DND-41 (cell line): ENCODE measurements at regions not wholly inside any gene's neighbourhood (a gene's known extent, or its start where the extent isn't known, plus 50 kb on each side); places are given as distances from the start of the nearest gene placed in this dataset.

Source experiments
- EZH2 ChIP-seq: IDR thresholded peaks from 3 replicates; pipeline ENCODE4 v1.6.1; 2012; ENCODE audit warnings: borderline replicate concordance, low read depth, mild to moderate bottlenecking, moderate library complexity, low read length, inconsistent platforms; ENCODE audit not compliant: severe bottlenecking
- TF ChIP-seq, protein P1 (sequence below): IDR thresholded peaks from 2 replicates; pipeline ENCODE4 v1.5.1; 2012; ENCODE audit warnings: borderline replicate concordance, low read length, moderate library complexity, mild to moderate bottlenecking; ENCODE audit not compliant: poor library complexity, severe bottlenecking; ENCODE audit errors: extremely low read depth

DNA sequence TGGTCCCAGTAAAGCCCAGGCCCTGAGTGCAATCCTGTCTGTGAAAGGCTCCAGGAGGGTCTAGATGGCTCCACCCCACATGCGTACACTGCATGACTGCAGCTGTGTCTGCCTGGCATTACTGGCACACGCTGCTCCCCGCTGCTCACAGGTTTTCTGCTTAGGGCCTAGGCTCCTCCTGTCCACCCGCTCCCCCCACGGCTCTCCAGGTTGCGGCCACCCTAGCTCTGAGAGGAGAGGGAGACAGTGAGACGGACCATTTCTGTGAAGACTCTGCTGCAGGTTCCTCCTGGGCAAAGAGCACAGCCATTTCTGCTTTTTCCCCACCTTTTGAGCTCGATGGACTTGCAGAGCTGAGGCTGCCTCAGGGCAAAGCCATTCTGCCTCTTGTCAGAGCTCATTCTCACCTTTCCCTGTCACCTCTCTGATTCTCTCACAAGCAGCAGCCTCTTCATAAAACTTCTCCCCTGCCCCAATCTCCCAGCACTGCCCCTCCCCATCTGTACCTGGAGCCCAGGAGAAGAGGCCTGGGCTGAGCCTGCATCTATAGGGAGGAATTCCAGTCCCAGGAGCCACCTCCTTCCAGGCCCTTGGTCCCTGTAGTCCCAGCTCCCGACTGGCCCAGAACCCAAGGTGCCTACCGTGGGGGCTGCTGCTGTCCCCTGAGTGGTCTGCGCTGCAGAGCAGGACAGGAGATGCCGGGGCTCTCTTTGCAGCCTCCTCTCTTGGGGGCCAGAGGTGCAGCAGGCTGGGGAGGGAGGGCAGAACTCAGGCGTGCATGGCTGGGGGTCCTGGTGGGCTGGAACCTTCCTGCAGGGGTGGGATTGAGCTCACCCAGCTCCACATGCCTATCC, 433.7 kb upstream of the B3GAT1 start:
- TF ChIP-seq, protein P1, sequence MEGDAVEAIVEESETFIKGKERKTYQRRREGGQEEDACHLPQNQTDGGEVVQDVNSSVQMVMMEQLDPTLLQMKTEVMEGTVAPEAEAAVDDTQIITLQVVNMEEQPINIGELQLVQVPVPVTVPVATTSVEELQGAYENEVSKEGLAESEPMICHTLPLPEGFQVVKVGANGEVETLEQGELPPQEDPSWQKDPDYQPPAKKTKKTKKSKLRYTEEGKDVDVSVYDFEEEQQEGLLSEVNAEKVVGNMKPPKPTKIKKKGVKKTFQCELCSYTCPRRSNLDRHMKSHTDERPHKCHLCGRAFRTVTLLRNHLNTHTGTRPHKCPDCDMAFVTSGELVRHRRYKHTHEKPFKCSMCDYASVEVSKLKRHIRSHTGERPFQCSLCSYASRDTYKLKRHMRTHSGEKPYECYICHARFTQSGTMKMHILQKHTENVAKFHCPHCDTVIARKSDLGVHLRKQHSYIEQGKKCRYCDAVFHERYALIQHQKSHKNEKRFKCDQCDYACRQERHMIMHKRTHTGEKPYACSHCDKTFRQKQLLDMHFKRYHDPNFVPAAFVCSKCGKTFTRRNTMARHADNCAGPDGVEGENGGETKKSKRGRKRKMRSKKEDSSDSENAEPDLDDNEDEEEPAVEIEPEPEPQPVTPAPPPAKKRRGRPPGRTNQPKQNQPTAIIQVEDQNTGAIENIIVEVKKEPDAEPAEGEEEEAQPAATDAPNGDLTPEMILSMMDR, result no peak
- no peak for TF ChIP-seq EZH2
